8988T (cell line): ENCODE measurements at regions not wholly inside any gene's neighbourhood (a gene's known extent, or its start where the extent isn't known, plus 50 kb on each side); places are given as distances from the start of the nearest gene placed in this dataset.

Experiments
- DNase-seq: peaks from one replicate; pipeline ENCODE4 v3.0.0; 2011

DNA sequence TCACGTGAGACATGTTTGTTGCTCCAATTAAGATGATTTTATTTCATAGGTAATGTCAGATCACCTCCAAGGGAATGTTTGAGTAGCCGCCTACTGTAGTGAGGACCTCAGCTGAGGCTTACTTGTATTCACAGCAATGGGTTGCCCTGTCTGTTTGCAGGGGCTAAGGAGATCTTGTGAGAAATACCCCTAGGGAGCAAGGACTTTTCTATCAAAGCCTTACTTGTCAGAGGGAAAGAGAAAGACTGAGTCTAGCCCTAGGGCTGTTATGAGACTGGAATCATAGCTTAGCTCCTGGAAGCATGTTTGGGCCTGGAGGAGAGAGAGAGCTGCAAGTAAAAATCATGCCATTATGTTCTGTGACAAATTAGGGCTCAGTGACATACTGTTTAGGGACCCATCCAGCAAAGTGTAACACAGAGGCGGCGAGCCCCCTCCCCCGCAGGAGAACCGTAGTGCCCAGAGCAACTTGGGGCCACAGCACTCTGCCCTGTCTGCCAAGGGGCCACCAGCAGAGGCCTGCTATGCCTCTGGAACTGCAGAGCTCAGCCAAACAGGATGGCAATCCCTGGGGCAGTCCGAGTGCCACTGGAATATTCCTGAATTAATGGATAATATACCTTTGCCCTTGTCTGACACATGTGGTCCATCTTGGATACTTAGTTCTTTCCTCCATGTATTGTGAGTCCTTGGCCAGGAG lies 178.8 kb downstream of the DACT1 start:
- no peak for DNase-seq

DNA sequence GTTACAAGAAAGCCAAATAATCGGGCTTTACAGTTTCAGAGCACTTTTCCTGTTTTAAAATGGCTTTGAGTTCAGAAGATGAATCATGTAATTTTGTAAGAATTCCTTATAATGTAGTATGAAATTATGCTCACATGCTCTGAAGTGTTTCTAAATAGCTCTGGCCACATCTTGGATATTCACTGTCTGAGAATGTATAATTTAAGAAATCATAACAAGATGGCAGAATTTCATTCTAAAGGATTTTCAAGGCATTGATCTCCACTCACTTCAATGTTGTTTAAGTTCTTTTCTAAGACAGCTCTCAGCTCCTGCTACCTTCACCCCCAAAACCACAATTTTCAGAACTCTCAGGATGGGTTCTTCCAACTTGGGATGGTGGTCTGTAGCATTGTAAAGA lies 180.1 kb downstream of the DACT1 start:
- no peak for DNase-seq

DNA sequence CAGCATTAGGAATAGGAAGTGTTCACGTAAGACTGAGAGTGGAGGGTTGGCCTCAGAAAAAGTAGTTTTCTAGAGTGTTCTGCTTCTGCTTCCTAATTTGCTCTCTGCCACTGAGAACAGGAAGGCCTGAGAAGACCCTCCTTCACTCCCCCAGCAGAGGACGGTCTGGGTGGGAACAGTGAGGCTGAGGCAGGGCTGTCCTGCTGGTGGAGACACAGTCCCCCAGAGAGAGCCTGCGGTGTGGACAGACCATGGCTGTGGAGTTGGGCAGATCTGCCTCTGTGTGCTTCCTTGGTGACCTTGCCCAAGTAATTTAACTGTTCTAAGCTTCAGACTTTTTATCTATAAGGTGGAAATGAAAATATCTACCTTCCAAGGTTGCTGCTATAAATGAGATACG lies 182.3 kb downstream of the DACT1 start:
- no peak for DNase-seq

DNA sequence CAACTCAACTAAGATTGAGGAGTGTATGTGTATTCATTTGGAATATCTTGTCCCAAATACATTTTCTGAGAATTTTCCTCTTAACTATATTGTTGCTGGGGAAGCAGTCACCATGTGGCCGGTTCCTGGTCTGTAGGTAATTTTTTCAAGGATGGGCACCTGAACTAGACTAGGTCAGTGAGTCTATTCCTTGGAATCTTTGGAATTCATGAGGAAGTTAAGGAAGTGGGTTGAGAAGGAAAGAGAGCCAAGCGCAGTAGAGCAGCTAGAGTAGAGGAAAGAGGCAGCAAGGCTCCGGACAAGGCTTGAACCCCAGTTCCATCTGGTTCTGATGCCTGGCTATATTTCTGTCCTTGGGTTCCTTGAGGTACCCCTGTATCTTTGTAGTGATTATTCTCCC lies 183.7 kb downstream of the DACT1 start:
- DNase-seq: peak; percentile 36

DNA sequence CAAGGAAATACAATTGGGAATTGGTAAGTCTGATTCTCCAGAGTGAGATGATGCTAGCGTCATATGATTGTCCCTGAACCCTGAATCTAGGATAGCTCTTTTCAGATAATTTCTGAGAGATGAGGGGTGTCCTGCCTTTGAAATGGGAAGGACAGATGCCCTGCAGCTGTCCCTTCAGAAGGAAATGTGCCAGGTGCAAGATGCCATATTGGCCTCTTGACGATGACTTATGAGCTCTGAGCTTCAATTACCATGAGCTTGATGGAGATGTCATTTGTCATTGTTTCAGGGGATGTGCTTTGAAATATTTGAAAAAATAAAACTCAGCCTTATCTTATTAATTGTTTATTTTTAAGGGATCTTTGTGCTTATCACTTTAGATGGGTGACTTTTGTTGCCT lies 185.1 kb downstream of the DACT1 start:
- no peak for DNase-seq

DNA sequence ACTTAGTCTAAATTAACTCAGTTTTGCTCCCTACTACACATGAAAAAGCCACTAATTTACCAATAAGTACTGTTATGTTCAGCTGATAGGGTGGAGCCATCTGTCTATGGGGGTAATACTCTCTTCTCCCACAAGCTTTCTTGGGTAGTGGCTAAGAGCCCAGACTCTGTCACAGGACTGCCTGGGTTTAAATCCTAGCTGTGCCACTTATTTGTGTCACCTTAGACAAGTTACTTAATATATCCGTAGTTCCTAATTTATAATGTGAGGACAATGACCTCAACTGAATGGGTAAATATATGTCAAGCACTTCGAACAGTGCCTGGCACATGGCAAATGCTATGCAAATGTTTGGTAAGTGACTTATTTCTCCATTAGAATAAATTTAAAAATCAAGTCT lies 185.6 kb downstream of the DACT1 start:
- DNase-seq: no peak

DNA sequence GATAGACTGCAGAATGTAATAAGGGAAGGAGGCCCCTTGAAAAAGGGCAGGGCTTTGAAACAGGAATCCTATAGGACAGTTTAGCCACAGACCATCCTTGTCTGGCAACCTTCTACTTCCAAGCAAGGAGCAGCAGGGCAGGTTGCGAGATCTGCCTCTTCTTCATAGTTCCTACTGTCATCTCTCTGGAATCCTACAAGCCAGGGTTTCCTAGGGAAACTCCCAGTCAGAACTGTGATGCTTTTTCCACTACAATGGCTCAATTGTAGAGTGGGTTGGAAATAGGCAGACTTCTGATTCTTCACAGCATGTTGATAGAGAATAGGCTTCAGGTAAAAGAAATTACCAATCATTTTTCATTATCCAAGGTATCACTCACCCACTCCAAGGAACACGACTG lies 186.3 kb downstream of the DACT1 start:
- no peak for DNase-seq

DNA sequence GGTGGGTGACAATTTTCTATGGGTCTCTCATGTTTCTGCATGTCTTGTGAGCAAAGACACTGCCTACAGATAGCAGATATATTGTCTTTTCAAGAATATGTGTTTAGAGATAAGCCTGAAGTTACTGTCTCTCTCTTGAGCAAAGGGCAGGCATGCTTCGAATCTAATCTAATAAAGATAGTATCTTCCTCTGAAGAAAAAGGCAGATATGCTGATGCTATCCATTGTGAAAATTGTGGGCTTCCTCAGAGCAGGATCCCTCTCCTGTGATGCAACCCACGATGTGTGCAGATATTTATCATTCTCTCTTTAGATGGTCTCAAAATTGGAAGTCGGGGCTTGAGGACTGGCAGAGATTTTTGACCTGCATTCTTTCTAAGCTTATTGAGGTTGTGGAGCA lies 187.0 kb downstream of the DACT1 start:
- DNase-seq: no peak

DNA sequence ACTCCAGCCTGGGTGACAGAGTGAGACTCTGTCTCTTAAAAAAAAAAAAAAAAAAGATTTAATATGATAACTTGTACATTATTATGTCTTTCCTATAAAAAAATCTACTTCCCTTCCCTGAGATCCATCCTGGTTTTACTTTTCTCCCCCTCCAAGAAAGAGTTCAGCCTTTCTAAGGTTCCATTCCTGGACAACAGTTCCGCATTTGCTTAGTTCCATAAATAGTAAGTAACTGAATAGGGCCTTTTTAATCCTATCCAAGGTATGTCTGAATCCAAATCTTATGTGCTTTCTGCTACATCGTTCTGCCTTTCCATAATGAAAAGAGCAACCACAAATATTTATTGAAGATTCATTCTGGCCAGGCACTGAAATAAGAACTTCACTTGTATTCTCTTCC lies 187.8 kb downstream of the DACT1 start:
- DNase-seq: no peak

DNA sequence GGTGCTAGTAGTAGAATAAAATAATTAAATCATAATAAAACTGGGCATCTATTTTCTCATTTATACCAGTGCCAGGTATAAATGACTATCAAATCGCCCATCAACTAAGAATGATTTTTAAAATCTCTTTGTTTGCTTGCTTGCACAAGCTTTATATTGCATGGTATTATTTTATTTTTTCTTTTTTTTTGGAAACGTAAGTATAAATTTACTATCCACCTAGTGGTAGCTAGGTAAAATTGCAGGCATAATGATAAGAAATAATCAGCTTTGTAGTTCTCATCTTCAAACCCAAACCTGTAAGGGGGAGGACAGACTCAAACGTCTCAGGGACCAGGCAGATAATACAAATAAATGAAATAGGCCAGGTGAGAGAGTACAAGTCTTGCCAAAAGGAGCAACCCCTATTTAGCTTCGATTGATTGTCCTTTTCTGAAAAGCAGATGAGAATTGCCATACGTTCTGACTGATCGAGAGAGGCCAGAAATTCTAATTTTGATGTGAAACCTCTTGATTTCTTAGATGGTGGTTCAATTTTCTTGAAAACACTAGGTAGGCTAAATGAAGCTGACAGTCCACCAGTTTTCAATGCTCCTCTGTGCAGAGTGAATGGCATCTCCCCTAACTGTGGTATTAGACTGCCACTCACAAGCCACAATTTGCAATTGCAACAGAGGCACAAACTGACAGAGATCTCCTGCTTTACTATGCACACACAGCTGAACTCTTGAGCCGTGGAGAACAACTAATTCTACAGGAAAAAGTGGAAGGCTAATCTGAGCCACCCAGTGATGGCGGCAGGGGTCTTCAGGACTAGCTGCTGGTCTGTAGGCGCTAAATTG lies 189.3 kb downstream of the DACT1 start:
- no peak for DNase-seq

DNA sequence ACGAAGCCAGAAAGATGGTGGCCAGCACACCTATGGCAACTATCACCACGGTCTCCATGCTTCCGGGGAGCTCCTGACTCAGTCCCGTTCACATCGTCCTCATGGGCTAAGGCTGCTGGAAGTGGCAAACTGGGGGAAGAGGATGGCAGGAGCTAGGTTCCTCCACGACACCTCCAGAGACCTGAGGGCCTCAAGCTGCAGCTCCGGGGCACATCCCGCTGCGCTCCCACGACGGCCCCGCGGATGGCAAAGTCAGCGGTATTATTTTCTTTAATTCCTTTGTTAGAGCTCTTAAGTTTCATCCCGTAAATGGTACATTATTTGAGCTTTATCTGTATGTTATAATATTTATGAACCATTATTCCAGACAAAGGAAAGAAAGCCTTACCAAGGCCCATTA lies 190.5 kb downstream of the DACT1 start:
- DNase-seq: no peak

DNA sequence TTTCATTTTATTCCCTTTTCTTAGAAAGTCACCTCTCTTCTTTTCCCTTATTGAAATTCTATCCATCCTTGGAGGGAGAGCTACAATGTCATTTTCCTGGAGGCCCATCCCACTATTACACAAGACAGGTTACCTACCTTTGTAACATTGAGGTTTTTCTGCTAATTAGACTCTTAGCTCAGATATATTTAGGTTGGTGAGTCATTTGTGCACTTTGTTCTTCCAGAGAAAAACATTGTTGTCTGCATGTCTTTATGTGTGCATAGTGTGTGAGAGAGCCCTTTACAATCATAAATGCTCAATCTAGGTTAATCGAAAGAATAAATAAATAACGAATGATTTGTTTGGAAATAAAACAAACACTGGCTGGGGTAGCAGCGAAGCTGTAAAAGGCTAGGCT lies 191.8 kb downstream of the DACT1 start:
- DNase-seq: no peak

DNA sequence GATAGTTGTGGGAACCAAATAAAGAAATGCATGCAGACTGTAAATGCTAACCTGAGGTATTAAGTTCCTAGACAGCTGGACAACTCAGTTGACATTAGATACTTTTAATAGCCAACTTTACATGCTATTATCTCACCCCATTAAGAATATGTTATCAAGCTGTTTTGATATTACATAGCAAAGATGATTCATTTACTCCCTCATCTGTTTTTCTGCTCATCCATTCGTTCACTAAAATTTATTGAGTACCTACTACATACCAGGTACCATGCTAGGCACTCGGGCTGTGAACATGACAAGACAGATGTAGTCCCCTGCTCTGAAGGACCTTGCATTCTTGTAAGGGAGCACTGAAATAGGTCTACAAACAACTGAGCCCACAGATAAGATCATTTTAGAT lies 192.4 kb downstream of the DACT1 start:
- DNase-seq: no peak

DNA sequence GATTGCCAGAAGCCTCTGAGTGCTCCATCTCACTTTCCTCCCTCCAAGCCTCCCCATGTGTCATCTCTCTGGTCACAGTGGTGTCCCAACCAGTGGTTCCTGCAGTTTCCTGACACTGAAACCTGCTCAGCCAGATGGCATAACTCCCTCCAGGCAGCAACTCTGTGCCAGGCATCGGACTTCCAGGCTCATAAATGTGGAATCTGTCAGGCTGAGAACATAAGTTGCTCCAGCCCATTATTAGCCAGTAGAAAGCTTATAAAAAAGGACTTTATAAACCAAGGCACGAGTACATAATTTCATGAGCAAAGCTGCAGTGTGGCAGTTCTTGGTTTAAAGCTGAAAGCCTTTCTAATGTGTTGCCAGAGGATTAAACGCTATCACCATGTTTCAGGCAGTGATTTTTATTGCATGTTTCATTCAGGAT lies 194.3 kb downstream of the DACT1 start:
- DNase-seq: no peak

DNA sequence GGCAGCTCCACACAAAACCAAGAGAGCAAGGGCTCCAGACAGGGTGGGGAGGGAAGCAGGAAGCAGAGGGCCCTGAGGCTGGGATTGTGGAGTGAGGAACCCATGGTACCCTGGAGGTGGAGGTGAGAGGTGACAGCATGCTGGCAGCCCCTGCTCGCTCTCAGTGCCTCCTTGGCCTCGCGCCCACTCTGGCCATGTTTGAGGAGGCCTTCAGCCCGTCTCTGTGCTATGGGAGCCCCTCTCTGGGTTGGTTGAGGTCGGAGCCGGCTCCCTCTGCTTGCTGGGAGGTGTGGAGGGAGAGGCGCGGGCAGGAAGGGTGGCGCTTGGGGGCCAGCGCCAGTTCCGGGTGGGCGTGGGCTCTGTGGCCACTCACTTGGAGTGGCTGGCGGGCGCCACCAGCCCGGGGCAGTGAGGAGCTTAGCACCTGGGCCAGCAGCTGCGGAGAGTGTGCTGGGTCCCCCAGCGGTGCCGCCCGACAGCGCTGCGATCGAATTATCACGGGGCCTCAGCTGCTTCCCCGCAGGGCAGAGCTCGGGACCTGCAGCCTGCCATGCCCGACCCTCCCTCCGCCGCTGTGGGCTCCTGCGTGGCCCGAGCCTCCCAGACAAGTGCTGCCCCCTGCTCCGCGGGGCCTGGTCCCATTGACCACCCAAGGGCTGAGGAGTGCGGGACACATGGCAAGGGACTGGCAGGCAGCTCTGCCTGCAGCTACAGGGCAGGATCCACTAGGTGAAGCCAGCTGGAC lies 196.0 kb downstream of the DACT1 start:
- no peak for DNase-seq

DNA sequence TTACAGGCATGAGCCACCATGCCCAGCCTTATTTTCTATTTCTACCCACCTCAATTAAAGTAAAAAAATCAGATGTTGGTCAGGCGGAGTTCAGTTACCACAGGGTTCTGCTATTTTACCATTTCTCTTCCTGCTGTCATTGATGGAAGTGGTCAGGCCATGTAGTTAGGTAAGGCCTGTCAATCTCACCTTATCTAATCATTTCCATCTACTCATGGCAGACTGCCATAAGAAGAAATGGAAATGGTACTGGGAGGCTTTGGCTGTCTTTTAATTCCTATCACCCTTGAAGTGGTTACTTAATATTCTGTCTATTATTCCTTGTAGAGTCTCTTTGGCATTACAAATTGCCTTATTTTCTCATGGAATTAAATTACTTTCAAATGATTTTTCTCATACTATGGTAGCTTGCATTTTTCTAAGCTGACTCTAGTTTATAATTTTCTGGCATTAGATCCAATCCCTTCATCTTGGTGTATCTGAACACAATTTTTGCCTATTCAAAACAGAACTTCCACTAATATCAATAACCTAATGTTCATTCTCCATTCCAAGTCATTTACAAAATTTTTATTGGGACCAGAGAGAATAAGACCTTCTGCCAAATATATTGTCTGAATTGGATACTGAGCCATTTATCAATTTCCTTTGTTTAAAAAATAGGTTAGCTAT lies 198.7 kb downstream of the DACT1 start:
- no peak for DNase-seq

DNA sequence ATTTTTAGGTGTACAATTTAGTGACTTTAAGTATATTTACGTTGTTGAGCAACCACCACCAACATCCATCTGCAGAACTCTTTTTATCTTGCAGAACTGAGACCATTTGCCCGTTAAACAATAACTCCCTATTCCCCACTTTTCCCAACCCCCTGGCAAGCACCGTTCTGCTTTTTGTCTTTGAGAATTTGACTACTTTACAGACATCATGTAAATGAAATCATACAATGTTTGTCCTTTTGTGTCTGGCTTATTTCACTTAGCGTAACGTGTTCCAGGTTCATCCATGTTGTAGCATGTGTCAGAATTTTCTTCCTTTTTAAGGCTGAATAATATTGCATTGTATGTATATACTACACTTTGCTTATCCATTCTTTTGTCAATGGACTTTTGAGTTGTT lies 201.5 kb downstream of the DACT1 start:
- no peak for DNase-seq

DNA sequence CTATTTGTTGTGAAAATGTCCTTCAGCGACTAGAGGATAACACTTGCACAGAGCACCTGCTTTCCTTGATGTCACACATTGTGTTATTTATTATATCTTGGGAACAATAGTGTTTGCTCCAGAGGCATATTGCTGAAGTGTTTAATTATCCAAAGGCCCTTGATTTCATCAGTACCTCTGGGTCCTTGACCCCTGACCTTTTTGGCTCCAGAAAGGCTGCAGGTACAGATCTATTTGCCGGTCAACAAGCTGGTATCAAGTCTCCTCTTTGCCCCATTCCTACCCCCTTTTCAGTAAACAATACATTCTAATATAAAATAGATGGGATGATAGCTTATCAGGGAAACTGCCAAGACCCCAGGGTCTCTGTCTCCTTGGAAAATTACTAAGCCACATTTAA lies 206.8 kb downstream of the DACT1 start:
- no peak for DNase-seq

DNA sequence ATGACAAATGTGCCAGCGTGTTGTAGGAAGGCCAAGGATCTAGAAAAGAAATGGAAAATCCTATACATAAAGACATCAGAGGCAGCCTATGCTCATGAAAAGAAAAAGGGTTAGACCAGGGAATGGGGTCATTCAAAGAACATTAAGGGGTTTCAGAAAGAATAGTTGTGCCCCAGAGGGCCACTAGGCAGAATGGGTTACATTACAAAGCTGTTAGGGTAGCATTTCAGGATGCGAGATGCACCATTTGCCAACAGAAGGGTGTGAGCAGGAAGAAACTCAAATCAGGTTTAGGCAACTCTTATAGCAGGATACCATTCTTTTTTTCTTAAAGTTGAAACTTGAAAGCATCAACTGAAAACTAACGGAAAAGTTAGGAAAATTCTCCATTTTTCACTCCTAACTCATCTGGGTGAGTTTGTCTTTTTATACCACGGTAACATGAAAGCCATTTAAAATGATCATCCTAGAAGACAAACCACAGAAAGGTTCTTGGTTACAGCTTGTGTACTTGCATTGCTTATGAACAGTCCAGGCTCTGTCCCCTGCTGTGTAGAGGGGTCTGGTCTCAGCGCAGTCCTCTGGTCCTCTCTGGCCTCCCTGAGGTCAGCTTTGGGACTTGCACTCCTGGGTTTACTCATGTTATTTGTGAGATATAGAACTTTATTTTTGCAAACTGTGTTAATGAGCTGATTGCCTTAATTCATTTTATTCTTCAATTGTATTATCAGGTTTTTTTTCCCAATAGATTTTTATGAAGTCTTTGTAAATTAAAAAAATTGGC lies 209.1 kb downstream of the DACT1 start:
- DNase-seq: no peak

DNA sequence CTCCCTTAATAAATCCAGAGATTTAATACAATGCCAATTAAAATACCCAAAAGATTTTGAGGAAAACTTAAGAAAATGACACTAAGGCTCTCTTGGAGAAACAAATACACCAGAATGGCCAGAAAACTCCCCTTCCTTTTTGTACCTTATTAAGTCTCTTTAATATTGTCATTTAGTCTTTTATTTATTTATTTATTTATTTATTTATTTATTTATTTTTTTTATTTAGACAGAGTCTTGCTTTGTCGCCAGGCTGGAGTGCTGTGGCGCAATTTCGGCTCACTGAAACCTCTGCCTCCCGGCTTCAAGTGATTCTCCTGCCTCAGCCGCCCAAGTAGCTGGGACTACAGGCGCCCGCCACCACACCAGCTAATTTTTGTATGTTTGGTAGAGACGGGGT lies 210.6 kb downstream of the DACT1 start:
- no peak for DNase-seq

DNA sequence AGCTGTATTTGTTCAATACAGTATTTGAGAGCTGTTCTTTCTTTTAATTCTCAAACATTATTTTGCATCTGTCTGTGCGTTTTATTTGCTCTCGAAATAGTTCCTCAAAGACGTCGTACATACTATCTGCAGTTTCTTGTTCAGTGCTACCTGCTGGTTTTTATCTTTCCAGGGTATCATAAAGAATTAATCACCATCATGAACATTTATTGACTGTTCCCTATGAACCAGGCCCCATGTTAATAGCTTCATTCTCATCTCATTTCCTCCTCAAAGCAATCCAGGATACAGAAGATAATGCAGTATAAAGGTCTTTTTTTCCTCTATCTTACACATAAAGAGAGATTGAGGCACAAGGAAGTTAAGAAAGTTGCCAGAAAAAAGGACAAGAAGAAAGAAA lies 211.8 kb downstream of the DACT1 start:
- DNase-seq: no peak

DNA sequence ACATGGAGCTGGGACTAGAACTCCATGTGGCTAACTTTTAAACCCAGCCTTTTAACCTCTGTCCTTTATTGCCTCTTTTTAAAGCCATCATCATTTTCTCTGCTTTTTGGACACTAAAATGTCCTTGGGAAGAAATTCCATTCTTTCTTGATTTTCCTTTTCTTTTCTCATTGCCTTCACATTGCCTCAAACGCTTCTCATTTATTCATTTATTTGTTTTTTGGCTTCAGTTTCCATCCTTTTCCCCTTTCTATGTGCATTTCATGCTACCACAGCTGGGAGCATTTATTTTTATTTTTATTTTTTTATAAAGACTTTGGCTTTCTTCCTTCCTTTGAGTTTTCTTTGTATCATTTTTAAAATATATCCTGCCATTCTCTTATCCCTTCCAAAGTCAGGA lies 212.2 kb downstream of the DACT1 start:
- DNase-seq: no peak

DNA sequence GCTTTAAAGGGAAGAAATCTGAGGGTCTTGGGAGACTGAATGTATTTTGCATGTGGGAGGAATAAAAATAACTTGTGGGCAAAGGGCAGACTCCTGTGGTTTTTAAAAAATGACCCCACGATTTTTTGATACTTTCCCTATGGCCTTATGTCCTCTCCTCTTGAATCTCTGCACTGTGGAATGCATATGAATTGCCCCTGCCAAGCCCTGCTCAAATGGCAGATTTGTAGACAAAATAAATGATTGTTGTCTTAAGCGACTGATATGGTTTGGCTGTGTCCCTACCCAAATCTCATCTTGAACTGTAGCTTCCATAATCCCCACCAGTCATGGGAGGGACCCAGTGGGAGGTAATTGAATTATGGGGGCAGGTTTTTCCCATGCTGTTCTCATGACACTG lies 223.8 kb downstream of the DACT1 start:
- no peak for DNase-seq
